K562 (cell line): ENCODE measurements at regions not wholly inside any gene's neighbourhood (a gene's known extent, or its start where the extent isn't known, plus 50 kb on each side); places are given as distances from the start of the nearest gene placed in this dataset.
A peak's percentile ranks its signal among the peaks of the same experiment; 100 is the strongest.

Source experiments
- ATAC-seq: fragments of 200-7000 bp; cut with Tn5 transposase; 3 replicates; pipeline ENCODE4 v1.9.1; 2020; ENCODE audit warnings: moderate library complexity
- BruUV-seq: library from RNA; stranded (reverse); fragments of 400-500 nt; replicated peaks from 2 replicates; lab custom pipeline; 2021; lab: Mats Ljungman, UMichigan
- CTCF ChIA-PET: fragments of 300-600 bp; formaldehyde crosslinking; extraction: SDS; loops from one replicate; lab custom pipeline; 2021; ENCODE audit warnings: low intra/inter-chr PET ratio; lab: Yijun Ruan, JAX
- POLR2A ChIA-PET: fragments of 300-600, 350-650 bp; sonication (Branson Sonifier 250); formaldehyde crosslinking; extraction: SDS; loops from one replicate; lab custom pipeline; 2021; ENCODE audit warnings: antibody characterized with exemption, inconsistent platforms; lab: Yijun Ruan, JAX
- DNase-seq, 4 experiments: peaks; one replicate each; pipeline versions ENCODE4 v3.0.0 to v3.0.0-alpha.2; 2011 to 2018; ENCODE audit warnings: low spot score in 3 of 4, mixed read lengths in 3 of 4; ENCODE audit errors: extremely low read depth in 1 of 4
- FAIRE-seq: peaks from 2 replicates; lab custom pipeline; 2011; peaks lifted over from hg19 to GRCh38; lab: Jason Lieb, UNC
- H2AFZ ChIP-seq: 2 replicates; pipeline ENCODE4 v1.6.0; 2011; ENCODE audit warnings: low read depth, low read length, control low read depth, inconsistent platforms
- H3K27ac ChIP-seq: fragments of 200-600 bp; 3 replicates; pipeline ENCODE4 v1.8.0; 2011; ENCODE audit warnings: low read depth, mild to moderate bottlenecking, control low read depth, inconsistent platforms, low read length, moderate library complexity, mixed read lengths; ENCODE audit errors: extremely low read depth
- H3K27me3 ChIP-seq, 2 experiments: fragments of 300-600 bp in 1 of 2; 2 replicates in 1 of 2; 3 replicates in 1 of 2; pipeline versions ENCODE4 v1.6.0 to v1.8.0; 2011; ENCODE audit warnings: inconsistent platforms in 2 of 2, low read length in 2 of 2, mild to moderate bottlenecking in 1 of 2, mixed read lengths in 1 of 2, moderate library complexity in 1 of 2; ENCODE audit not compliant: control insufficient read depth in 2 of 2, insufficient read depth in 2 of 2
- H3K36me3 ChIP-seq: fragments of 300-600 bp; 3 replicates; pipeline ENCODE4 v1.8.0; 2011; ENCODE audit warnings: mild to moderate bottlenecking, low read length, inconsistent platforms; ENCODE audit not compliant: control insufficient read depth, insufficient read depth
- H3K4me1 ChIP-seq, 2 experiments: fragments of 200-600 bp in 1 of 2; replicated peaks in 1 of 2; 2 replicates in 1 of 2; 3 replicates in 1 of 2; pipeline versions ENCODE4 v1.5.1 to v1.8.0; 2011; ENCODE audit warnings: inconsistent platforms in 2 of 2, low read length in 2 of 2, mild to moderate bottlenecking in 1 of 2, mixed read lengths in 1 of 2, moderate library complexity in 1 of 2; ENCODE audit not compliant: control insufficient read depth in 2 of 2, insufficient read depth in 2 of 2
- H3K4me2 ChIP-seq: 2 replicates; pipeline ENCODE4 v1.6.1; 2011; ENCODE audit warnings: low read length, control low read depth, inconsistent platforms, mixed read lengths; ENCODE audit not compliant: insufficient read depth
- H3K4me3 ChIP-seq: fragments of 200-600 bp; sonication (generic), shearing (Covaris generic); 2 replicates; pipeline ENCODE4 v1.5.1; 2016; ENCODE audit warnings: control low read depth, inconsistent platforms
- H3K79me2 ChIP-seq: fragments of 200-600 bp; 3 replicates; pipeline ENCODE4 v1.8.0; 2011; ENCODE audit warnings: low read length, inconsistent platforms; ENCODE audit not compliant: control insufficient read depth, insufficient read depth
- H3K9ac ChIP-seq, 2 experiments: 2 replicates each; pipeline versions ENCODE4 v1.6.0 to v1.6.1; 2011; ENCODE audit warnings: low read depth in 2 of 2, low read length in 2 of 2, control low read depth in 1 of 2, inconsistent platforms in 1 of 2, mild to moderate bottlenecking in 1 of 2, mixed read lengths in 1 of 2; ENCODE audit not compliant: insufficient read depth in 1 of 2
- H3K9me1 ChIP-seq: one replicate; pipeline ENCODE4 v1.6.0; 2011; ENCODE audit warnings: inconsistent platforms, mild to moderate bottlenecking, low read length, moderate library complexity; ENCODE audit not compliant: control insufficient read depth, insufficient read depth
- H3K9me3 ChIP-seq: replicated peaks from 2 replicates; pipeline ENCODE4 v1.5.1; 2011; ENCODE audit warnings: low read depth, low read length, inconsistent platforms; ENCODE audit not compliant: control insufficient read depth, insufficient read depth
- H4K20me1 ChIP-seq: replicated peaks from 2 replicates; pipeline ENCODE4 v1.6.1; 2011; ENCODE audit warnings: low read length, inconsistent platforms, mixed read lengths; ENCODE audit not compliant: control insufficient read depth, insufficient read depth
- EP300 ChIP-seq: IDR thresholded peaks from 2 replicates; pipeline ENCODE4 v1.6.1; 2012; ENCODE audit warnings: low read length, improper control_type of control experiment
- MXI1 ChIP-seq: IDR thresholded peaks from 2 replicates; pipeline ENCODE4 v1.6.1; 2011; ENCODE audit warnings: low read depth, mild to moderate bottlenecking, improper control_type of control experiment, low read length
- SP1 ChIP-seq: sonication (generic); formaldehyde crosslinking; IDR thresholded peaks from 2 replicates; pipeline ENCODE4 v1.8.1; 2022; ENCODE audit warnings: mild to moderate bottlenecking, missing genetic modification reagents
- TCFL5 ChIP-seq: fragments of 250-450 bp; sonication (Bioruptor Pico); conservative IDR thresholded peaks from 2 replicates; pipeline ENCODE4 v1.6.1; 2021; ENCODE audit warnings: mild to moderate bottlenecking, moderate library complexity, matching md5 sums
- VEZF1 ChIP-seq: fragments of 200-800 bp; sonication (Bioruptor generic); IDR thresholded peaks from 2 replicates; pipeline ENCODE4 v1.6.1; 2017; ENCODE audit warnings: missing genetic modification characterization, missing compliant biosample characterization
- YY1 ChIP-seq, 3 experiments: IDR thresholded peaks; 2 replicates each; pipeline ENCODE4 v1.6.1; 2011; ENCODE audit warnings: low read length in 2 of 3, mild to moderate bottlenecking in 2 of 3, moderate library complexity in 2 of 3, borderline replicate concordance in 1 of 3, control low read depth in 1 of 3, low read depth in 1 of 3; ENCODE audit not compliant: insufficient read depth in 3 of 3, insufficient replicate concordance in 2 of 3, control insufficient read depth in 1 of 3, insufficient read length in 1 of 3; ENCODE audit errors: extremely low read depth in 1 of 3
- WGBS: fragments of 100-300 bp; shearing (Covaris generic); methylation state at CpG from one replicate; pipeline ENCODE4 v1.1.6; 2016; ENCODE audit warnings: low coverage, mixed read lengths; ENCODE audit not compliant: insufficient coverage; ENCODE audit errors: missing lambda C conversion rate; 5-methylcytosine and 5-hydroxymethylcytosine counted together
- in situ Hi-C: fragments of 300-500 bp; cut with MboI; formaldehyde crosslinking; loops from 4 replicates; pipeline ENCODE4 v1.15.0; 2018; ENCODE audit warnings: inconsistent platforms, mixed read lengths
- intact Hi-C: fragments of 100-400 bp; cut with micrococcal nuclease; formaldehyde crosslinking; loops from 2 replicates; pipeline ENCODE4 v1.14.2; 2022

DNA sequence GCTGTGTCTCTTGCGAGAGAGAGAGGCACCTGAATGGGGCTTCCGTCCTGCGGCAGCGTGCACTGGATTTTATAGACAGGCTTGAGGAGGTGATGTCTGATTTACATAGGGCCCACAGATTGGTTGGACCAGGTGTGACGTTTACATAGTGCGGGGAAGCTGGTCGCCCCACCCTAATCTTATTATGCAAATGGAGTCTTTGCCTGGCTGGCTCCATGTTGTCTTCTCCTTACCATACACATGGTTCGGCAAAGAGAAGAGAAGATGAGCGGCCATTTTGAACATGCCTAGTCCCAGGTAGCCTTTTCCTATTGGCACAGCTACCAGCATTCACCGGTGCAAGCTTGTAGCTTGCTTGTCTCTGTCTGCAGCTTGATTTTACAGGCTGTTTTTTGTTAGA is 238.5 kb upstream of the GALNT17 start:
- H3K27me3 ChIP-seq: no peaks in the 10 kb centered on the region
- 3% methylated on average over 10 of the region's 10 CpGs for WGBS
- H4K20me1 ChIP-seq: no peaks in the 10 kb centered on the region
- H3K4me1 ChIP-seq: no peaks in the 10 kb centered on the region
- peak in 2 of 4 experiments; percentile 14 to 32 for DNase-seq
- H3K4me3 ChIP-seq: no peak overlapping the region
- no peaks in the 10 kb centered on the region for H3K9me1 ChIP-seq
- no peaks in the 10 kb centered on the region for H3K9me3 ChIP-seq
- POLR2A ChIA-PET: no interaction called here
- H3K79me2 ChIP-seq: no peaks in the 10 kb centered on the region
- FAIRE-seq: no peak
- intact Hi-C loops (no loop called here), in situ Hi-C loops (no loop called here)
- H2AFZ ChIP-seq: peak overlapping the region; percentile 70; the same call in 1 of the 2 replicates
- no peak overlapping the region for H3K27ac ChIP-seq
- TF ChIP-seq MXI1: no peak
- TF ChIP-seq YY1 (IDR thresholded peaks at IDR 0.05; ENCODE audit: borderline replicate concordance in 1 of 3, control insufficient read depth in 1 of 3, extremely low read depth in 1 of 3, insufficient read depth in 3 of 3, insufficient read length in 1 of 3, insufficient replicate concordance in 2 of 3, low read depth in 1 of 3, low read length in 2 of 3): peak in 2 of 3 experiments; percentile 25 to 64
- TF ChIP-seq VEZF1 (CRISPR knock-in tag): peak; percentile 44; the same call in 1 of the 2 replicates
- TF ChIP-seq TCFL5 (CRISPR knock-in tag): no peak
- TF ChIP-seq SP1 (CRISPR knock-in tag): no peak
- TF ChIP-seq EP300: no peak
- BruUV-seq: no TSS peak
- no peaks in the 10 kb centered on the region for H3K36me3 ChIP-seq
- peak; percentile 90 for ATAC-seq
- H3K4me2 ChIP-seq: no peak overlapping the region
- CTCF ChIA-PET: no interaction called here
- no peak overlapping the region for H3K9ac ChIP-seq
